ENCODE measurements at regions not wholly inside any gene's neighbourhood (a gene's known extent, or its start where the extent isn't known, plus 50 kb on each side); places are given as distances from the start of the nearest gene placed in this dataset.

DNA sequence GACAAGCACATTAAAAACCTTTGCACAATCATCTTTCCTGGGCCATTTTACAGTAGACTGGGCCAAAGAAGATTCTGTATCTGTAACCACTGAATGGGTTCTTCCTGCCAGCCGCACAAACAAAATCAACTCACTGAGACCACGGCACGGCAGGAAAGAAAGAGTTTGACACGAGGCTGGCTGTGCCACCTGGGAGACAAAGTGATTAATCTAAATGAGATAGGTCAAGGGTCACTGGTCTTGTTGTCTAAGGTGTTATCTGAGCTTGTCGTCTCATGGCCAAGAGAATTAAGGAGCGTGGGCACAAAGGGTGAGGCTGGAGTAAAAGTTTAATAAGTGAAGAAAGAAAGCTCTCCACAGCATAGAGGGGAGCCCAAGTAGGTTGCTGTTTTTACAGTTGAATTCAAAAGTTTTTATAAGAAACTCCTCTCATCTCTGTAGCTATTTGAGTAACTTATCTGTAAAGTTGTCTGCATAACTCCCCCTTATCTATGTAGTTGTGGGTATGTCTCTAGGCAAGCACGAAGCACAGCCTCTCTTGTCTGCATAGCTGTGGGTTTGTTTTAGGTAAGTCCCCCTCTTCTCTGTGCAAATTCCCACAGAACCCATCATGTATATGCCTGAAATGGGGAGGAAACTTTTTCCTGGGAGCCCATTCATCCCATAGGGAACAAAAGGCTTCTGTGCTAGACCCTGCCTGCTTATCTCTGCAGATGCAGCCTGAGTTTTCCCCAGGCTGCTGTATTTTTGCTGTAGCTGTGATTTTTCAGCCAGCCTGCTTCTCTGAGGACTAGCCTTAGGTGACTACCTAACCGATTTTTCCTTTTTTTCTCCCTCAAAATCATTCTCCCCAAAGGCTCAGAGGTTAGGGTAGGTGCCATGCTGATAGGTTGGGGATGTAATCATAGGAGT is 1314.6 kb upstream of the TMEM132C start:
- TF ChIP-seq GABPA (IDR thresholded peaks at IDR 0.05; ENCODE audit: low read depth) (no peak), POLR2AphosphoS5 (IDR thresholded peaks at IDR 0.05; ENCODE audit: low read depth) (no peak), SPI1 (IDR thresholded peaks at IDR 0.05; ENCODE audit: borderline replicate concordance, low read depth) (no peak)
- TF ChIP-seq, protein P1, sequence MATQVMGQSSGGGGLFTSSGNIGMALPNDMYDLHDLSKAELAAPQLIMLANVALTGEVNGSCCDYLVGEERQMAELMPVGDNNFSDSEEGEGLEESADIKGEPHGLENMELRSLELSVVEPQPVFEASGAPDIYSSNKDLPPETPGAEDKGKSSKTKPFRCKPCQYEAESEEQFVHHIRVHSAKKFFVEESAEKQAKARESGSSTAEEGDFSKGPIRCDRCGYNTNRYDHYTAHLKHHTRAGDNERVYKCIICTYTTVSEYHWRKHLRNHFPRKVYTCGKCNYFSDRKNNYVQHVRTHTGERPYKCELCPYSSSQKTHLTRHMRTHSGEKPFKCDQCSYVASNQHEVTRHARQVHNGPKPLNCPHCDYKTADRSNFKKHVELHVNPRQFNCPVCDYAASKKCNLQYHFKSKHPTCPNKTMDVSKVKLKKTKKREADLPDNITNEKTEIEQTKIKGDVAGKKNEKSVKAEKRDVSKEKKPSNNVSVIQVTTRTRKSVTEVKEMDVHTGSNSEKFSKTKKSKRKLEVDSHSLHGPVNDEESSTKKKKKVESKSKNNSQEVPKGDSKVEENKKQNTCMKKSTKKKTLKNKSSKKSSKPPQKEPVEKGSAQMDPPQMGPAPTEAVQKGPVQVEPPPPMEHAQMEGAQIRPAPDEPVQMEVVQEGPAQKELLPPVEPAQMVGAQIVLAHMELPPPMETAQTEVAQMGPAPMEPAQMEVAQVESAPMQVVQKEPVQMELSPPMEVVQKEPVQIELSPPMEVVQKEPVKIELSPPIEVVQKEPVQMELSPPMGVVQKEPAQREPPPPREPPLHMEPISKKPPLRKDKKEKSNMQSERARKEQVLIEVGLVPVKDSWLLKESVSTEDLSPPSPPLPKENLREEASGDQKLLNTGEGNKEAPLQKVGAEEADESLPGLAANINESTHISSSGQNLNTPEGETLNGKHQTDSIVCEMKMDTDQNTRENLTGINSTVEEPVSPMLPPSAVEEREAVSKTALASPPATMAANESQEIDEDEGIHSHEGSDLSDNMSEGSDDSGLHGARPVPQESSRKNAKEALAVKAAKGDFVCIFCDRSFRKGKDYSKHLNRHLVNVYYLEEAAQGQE (IDR thresholded peaks at IDR 0.05; ENCODE audit: insufficient replicate concordance, low read depth), result no peak
- TF ChIP-seq, protein P2, sequence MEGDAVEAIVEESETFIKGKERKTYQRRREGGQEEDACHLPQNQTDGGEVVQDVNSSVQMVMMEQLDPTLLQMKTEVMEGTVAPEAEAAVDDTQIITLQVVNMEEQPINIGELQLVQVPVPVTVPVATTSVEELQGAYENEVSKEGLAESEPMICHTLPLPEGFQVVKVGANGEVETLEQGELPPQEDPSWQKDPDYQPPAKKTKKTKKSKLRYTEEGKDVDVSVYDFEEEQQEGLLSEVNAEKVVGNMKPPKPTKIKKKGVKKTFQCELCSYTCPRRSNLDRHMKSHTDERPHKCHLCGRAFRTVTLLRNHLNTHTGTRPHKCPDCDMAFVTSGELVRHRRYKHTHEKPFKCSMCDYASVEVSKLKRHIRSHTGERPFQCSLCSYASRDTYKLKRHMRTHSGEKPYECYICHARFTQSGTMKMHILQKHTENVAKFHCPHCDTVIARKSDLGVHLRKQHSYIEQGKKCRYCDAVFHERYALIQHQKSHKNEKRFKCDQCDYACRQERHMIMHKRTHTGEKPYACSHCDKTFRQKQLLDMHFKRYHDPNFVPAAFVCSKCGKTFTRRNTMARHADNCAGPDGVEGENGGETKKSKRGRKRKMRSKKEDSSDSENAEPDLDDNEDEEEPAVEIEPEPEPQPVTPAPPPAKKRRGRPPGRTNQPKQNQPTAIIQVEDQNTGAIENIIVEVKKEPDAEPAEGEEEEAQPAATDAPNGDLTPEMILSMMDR (IDR thresholded peaks at IDR 0.05; ENCODE audit: insufficient read depth, low read length), result no peak
- DNase-seq (ENCODE audit: low read depth in 1 of 2, low spot score in 1 of 2), result no peak
- H3K27ac ChIP-seq (replicated peaks), result no peak overlapping the region
- H3K27me3 ChIP-seq (ENCODE audit: insufficient read depth, poor library complexity, severe bottlenecking), result no peaks in the 10 kb centered on the region
- H3K4me3 ChIP-seq (replicated peaks; ENCODE audit: insufficient read depth, low read length), result no peak overlapping the region

DNA sequence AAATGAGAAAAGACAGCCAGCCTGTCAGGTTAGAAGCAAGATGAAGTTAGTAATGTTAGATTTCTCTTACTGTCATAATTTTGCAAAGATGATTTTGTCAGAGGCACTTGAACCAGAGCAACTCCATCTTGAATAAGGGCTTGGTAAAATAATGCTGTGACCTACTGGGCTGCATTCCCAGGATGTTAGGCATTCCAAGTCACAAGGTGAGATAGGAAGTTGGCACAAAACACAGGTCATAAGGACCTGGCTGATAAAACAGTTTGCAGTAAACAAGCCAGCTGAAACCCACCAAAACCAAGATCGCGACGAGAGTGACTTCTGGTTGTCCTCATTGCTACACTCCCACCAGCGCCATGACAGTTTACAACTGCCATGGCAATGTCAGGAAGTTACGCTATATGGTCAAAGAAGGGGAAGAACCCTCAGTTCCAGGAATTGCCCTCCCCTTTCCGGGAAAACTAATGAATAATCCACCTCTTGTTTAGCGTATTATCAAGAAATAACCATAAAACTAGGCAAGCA is 1313.5 kb upstream of the TMEM132C start:
- H3K4me3 ChIP-seq (replicated peaks; ENCODE audit: insufficient read depth, low read length), result no peak overlapping the region
- no peak for DNase-seq (ENCODE audit: low read depth in 1 of 2, low spot score in 1 of 2)
- no peaks in the 10 kb centered on the region for H3K27me3 ChIP-seq (ENCODE audit: insufficient read depth, poor library complexity, severe bottlenecking)
- H3K27ac ChIP-seq (replicated peaks), result no peak overlapping the region
- TF ChIP-seq, protein P2 (IDR thresholded peaks at IDR 0.05; ENCODE audit: insufficient read depth, low read length), result no peak
- TF ChIP-seq, protein P1 (IDR thresholded peaks at IDR 0.05; ENCODE audit: insufficient replicate concordance, low read depth), result no peak
- TF ChIP-seq GABPA (IDR thresholded peaks at IDR 0.05; ENCODE audit: low read depth) (no peak), SPI1 (IDR thresholded peaks at IDR 0.05; ENCODE audit: borderline replicate concordance, low read depth) (no peak)

DNA sequence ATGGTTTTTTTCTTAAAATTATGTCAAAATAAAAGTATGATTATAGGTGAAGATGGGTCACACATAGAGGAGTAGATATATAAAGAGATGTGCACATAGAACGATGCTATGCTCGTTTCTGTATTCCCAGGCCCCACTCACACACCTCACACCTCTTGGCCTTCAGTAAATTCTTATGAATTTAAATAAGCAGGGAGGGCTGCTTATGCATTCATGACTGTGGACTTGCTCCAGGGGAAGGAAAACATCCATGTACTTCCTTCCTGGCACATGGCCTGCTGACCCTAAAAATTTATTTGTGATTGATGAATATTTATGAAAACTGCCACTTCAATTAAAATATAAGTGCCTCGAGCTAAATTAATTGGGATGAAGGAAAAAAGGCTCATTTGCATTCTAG is 1306.7 kb upstream of the TMEM132C start:
- TF ChIP-seq SPI1 (IDR thresholded peaks at IDR 0.05; ENCODE audit: borderline replicate concordance, low read depth) (no peak), GABPA (IDR thresholded peaks at IDR 0.05; ENCODE audit: low read depth) (no peak), POLR2AphosphoS5 (IDR thresholded peaks at IDR 0.05; ENCODE audit: low read depth) (no peak)
- TF ChIP-seq, protein P2 (IDR thresholded peaks at IDR 0.05; ENCODE audit: insufficient read depth, low read length), result no peak
- TF ChIP-seq, protein P1 (IDR thresholded peaks at IDR 0.05; ENCODE audit: insufficient replicate concordance, low read depth), result no peak
- H3K4me3 ChIP-seq (replicated peaks; ENCODE audit: insufficient read depth, low read length), result no peak overlapping the region
- DNase-seq (ENCODE audit: low read depth in 1 of 2, low spot score in 1 of 2), result no peak
- no peaks in the 10 kb centered on the region for H3K27me3 ChIP-seq (ENCODE audit: insufficient read depth, poor library complexity, severe bottlenecking)
- no peak overlapping the region for H3K27ac ChIP-seq (replicated peaks)

All from HL-60 (cell line).